ENCODE measurements at regions not wholly inside any gene's neighbourhood (a gene's known extent, or its start where the extent isn't known, plus 50 kb on each side); places are given as distances from the start of the nearest gene placed in this dataset.
"Not testable (repeated sequence)": the region's sequence is repeated elsewhere in the genome, so short reads cannot be mapped to it uniquely, and the experiment has no call there.

GRCh38 chr2:582289-582688, 94.9 kb downstream of the TMEM18 start:
- H3K36me3 ChIP-seq (ENCODE audit: control insufficient read depth in 2 of 2, insufficient read depth in 2 of 2, low read length in 1 of 2); DNase-seq (ENCODE audit: low read depth in 6 of 9, low spot score in 9 of 9); H3K27ac ChIP-seq (ENCODE audit: low read depth in 1 of 2, low read length in 1 of 2); H3K4me3 ChIP-seq (ENCODE audit: low read length in 2 of 2); H3K9me3 ChIP-seq (ENCODE audit: control insufficient read depth in 2 of 2, insufficient read depth in 1 of 2, low read length in 1 of 2): not testable (repeated sequence)
- H3K27me3 ChIP-seq (ENCODE audit: control insufficient read depth in 2 of 2, insufficient read depth in 1 of 2, low read length in 1 of 2): peaks cover 3 to 19% of the 10 kb centered on the region in 2 donors
- 94% methylated on average over 23 of the region's 23 CpGs for WGBS
- peaks cover 8 to 10% of the 10 kb centered on the region in 2 donors for H3K4me1 ChIP-seq (ENCODE audit: control insufficient read depth in 2 of 2, insufficient read depth in 2 of 2, low read length in 2 of 2)

- Histone ChIP-seq H3K27ac (ENCODE audit: low read depth in 1 of 2, low read length in 1 of 2) (no peak overlapping the region), H3K4me3 (ENCODE audit: low read length in 2 of 2) (no peak overlapping the region), H3K27me3 (ENCODE audit: control insufficient read depth in 2 of 2, insufficient read depth in 1 of 2, low read length in 1 of 2) (peaks cover 0 to 6% of the 10 kb centered on the region in 2 donors), H3K9me3 (ENCODE audit: control insufficient read depth in 2 of 2, insufficient read depth in 1 of 2, low read length in 1 of 2) (peaks cover 1 to 10% of the 10 kb centered on the region in 2 donors), H3K36me3 (ENCODE audit: control insufficient read depth in 2 of 2, insufficient read depth in 2 of 2, low read length in 1 of 2) (no peaks in the 10 kb centered on the region), H3K4me1 (ENCODE audit: control insufficient read depth in 2 of 2, insufficient read depth in 2 of 2, low read length in 2 of 2) (peaks cover 3 to 5% of the 10 kb centered on the region in 2 donors)
- no peak for DNase-seq (ENCODE audit: low read depth in 6 of 9, low spot score in 9 of 9)
- WGBS: 90% methylated on average over 8 of the region's 8 CpGs
Measured at GRCh38 chr2:579961-580360, 97.2 kb downstream of the TMEM18 start.

GRCh38 chr2:579351-579886, 97.8 kb downstream of the TMEM18 start:
- no peak overlapping the region for H3K4me3 ChIP-seq (ENCODE audit: low read length in 2 of 2)
- no peaks in the 10 kb centered on the region for H3K4me1 ChIP-seq (ENCODE audit: control insufficient read depth in 2 of 2, insufficient read depth in 2 of 2, low read length in 2 of 2)
- WGBS: 81% methylated on average over 9 of the region's 9 CpGs
- no peak overlapping the region for H3K27ac ChIP-seq (ENCODE audit: low read depth in 1 of 2, low read length in 1 of 2)
- peaks cover 0 to 3% of the 10 kb centered on the region in 2 donors for H3K27me3 ChIP-seq (ENCODE audit: control insufficient read depth in 2 of 2, insufficient read depth in 1 of 2, low read length in 1 of 2)
- peaks cover 1 to 7% of the 10 kb centered on the region in 2 donors for H3K9me3 ChIP-seq (ENCODE audit: control insufficient read depth in 2 of 2, insufficient read depth in 1 of 2, low read length in 1 of 2)
- H3K36me3 ChIP-seq (ENCODE audit: control insufficient read depth in 2 of 2, insufficient read depth in 2 of 2, low read length in 1 of 2): no peaks in the 10 kb centered on the region
- no peak for DNase-seq (ENCODE audit: low read depth in 6 of 9, low spot score in 9 of 9)

GRCh38 chr2:576292-576691, 100.9 kb downstream of the TMEM18 start:
- Histone ChIP-seq H3K9me3 (ENCODE audit: control insufficient read depth in 2 of 2, insufficient read depth in 1 of 2, low read length in 1 of 2) (peaks cover 1 to 7% of the 10 kb centered on the region in 2 donors), H3K36me3 (ENCODE audit: control insufficient read depth in 2 of 2, insufficient read depth in 2 of 2, low read length in 1 of 2) (no peaks in the 10 kb centered on the region), H3K27ac (ENCODE audit: low read depth in 1 of 2, low read length in 1 of 2) (no peak overlapping the region), H3K4me1 (ENCODE audit: control insufficient read depth in 2 of 2, insufficient read depth in 2 of 2, low read length in 2 of 2) (no peaks in the 10 kb centered on the region), H3K27me3 (ENCODE audit: control insufficient read depth in 2 of 2, insufficient read depth in 1 of 2, low read length in 1 of 2) (no peaks in the 10 kb centered on the region), H3K4me3 (ENCODE audit: low read length in 2 of 2) (no peak overlapping the region)
- DNase-seq (ENCODE audit: low read depth in 6 of 9, low spot score in 9 of 9): no peak

- WGBS: 83% methylated on average over 1 of the region's 1 CpG
- no peaks in the 10 kb centered on the region for H3K27me3 ChIP-seq (ENCODE audit: control insufficient read depth in 2 of 2, insufficient read depth in 1 of 2, low read length in 1 of 2)
- no peak for DNase-seq (ENCODE audit: low read depth in 6 of 9, low spot score in 9 of 9)
Measured at GRCh38 chr2:575727-576236, 101.4 kb downstream of the TMEM18 start.

GRCh38 chr2:575030-575726, 102.0 kb downstream of the TMEM18 start:
- Histone ChIP-seq H3K27me3 (ENCODE audit: control insufficient read depth in 2 of 2, insufficient read depth in 1 of 2, low read length in 1 of 2) (no peaks in the 10 kb centered on the region), H3K4me1 (ENCODE audit: control insufficient read depth in 2 of 2, insufficient read depth in 2 of 2, low read length in 2 of 2) (no peaks in the 10 kb centered on the region), H3K36me3 (ENCODE audit: control insufficient read depth in 2 of 2, insufficient read depth in 2 of 2, low read length in 1 of 2) (no peaks in the 10 kb centered on the region), H3K27ac (ENCODE audit: low read depth in 1 of 2, low read length in 1 of 2) (no peak overlapping the region), H3K9me3 (ENCODE audit: control insufficient read depth in 2 of 2, insufficient read depth in 1 of 2, low read length in 1 of 2) (peaks cover 1 to 7% of the 10 kb centered on the region in 2 donors), H3K4me3 (ENCODE audit: low read length in 2 of 2) (no peak overlapping the region)
- DNase-seq (ENCODE audit: low read depth in 6 of 9, low spot score in 9 of 9): no peak
- 84% methylated on average over 14 of the region's 14 CpGs for WGBS

More at GRCh38 chr2:575727-576236, 101.4 kb downstream of the TMEM18 start:
- H3K27ac ChIP-seq (ENCODE audit: low read depth in 1 of 2, low read length in 1 of 2): no peak overlapping the region
- H3K36me3 ChIP-seq (ENCODE audit: control insufficient read depth in 2 of 2, insufficient read depth in 2 of 2, low read length in 1 of 2): no peaks in the 10 kb centered on the region
- H3K4me3 ChIP-seq (ENCODE audit: low read length in 2 of 2): no peak overlapping the region
- H3K9me3 ChIP-seq (ENCODE audit: control insufficient read depth in 2 of 2, insufficient read depth in 1 of 2, low read length in 1 of 2): peaks cover 1 to 7% of the 10 kb centered on the region in 2 donors
- H3K4me1 ChIP-seq (ENCODE audit: control insufficient read depth in 2 of 2, insufficient read depth in 2 of 2, low read length in 2 of 2): no peaks in the 10 kb centered on the region

GRCh38 chr2:573805-574392, 103.3 kb downstream of the TMEM18 start:
- Histone ChIP-seq H3K27ac (ENCODE audit: low read depth in 1 of 2, low read length in 1 of 2) (no peak overlapping the region), H3K36me3 (ENCODE audit: control insufficient read depth in 2 of 2, insufficient read depth in 2 of 2, low read length in 1 of 2) (no peaks in the 10 kb centered on the region), H3K9me3 (ENCODE audit: control insufficient read depth in 2 of 2, insufficient read depth in 1 of 2, low read length in 1 of 2) (peaks cover 1 to 7% of the 10 kb centered on the region in 2 donors), H3K27me3 (ENCODE audit: control insufficient read depth in 2 of 2, insufficient read depth in 1 of 2, low read length in 1 of 2) (no peaks in the 10 kb centered on the region), H3K4me1 (ENCODE audit: control insufficient read depth in 2 of 2, insufficient read depth in 2 of 2, low read length in 2 of 2) (no peaks in the 10 kb centered on the region), H3K4me3 (ENCODE audit: low read length in 2 of 2) (no peak overlapping the region)
- 74% methylated on average over 6 of the region's 6 CpGs for WGBS
- DNase-seq (ENCODE audit: low read depth in 6 of 9, low spot score in 9 of 9): no peak

- Histone ChIP-seq H3K4me1 (ENCODE audit: control insufficient read depth in 2 of 2, insufficient read depth in 2 of 2, low read length in 2 of 2) (no peaks in the 10 kb centered on the region), H3K4me3 (ENCODE audit: low read length in 2 of 2) (no peak overlapping the region), H3K27ac (ENCODE audit: low read depth in 1 of 2, low read length in 1 of 2) (no peak overlapping the region), H3K36me3 (ENCODE audit: control insufficient read depth in 2 of 2, insufficient read depth in 2 of 2, low read length in 1 of 2) (no peaks in the 10 kb centered on the region), H3K9me3 (ENCODE audit: control insufficient read depth in 2 of 2, insufficient read depth in 1 of 2, low read length in 1 of 2) (peaks cover 1 to 7% of the 10 kb centered on the region in 2 donors), H3K27me3 (ENCODE audit: control insufficient read depth in 2 of 2, insufficient read depth in 1 of 2, low read length in 1 of 2) (no peaks in the 10 kb centered on the region)
- 93% methylated on average over 9 of the region's 9 CpGs for WGBS
- no peak for DNase-seq (ENCODE audit: low read depth in 6 of 9, low spot score in 9 of 9)
Measured at GRCh38 chr2:573025-573424, 104.2 kb downstream of the TMEM18 start.

- Histone ChIP-seq H3K27me3 (ENCODE audit: control insufficient read depth in 2 of 2, insufficient read depth in 1 of 2, low read length in 1 of 2) (peaks cover 0 to 1% of the 10 kb centered on the region in 2 donors), H3K36me3 (ENCODE audit: control insufficient read depth in 2 of 2, insufficient read depth in 2 of 2, low read length in 1 of 2) (no peaks in the 10 kb centered on the region), H3K4me1 (ENCODE audit: control insufficient read depth in 2 of 2, insufficient read depth in 2 of 2, low read length in 2 of 2) (no peaks in the 10 kb centered on the region), H3K4me3 (ENCODE audit: low read length in 2 of 2) (no peak overlapping the region), H3K9me3 (ENCODE audit: control insufficient read depth in 2 of 2, insufficient read depth in 1 of 2, low read length in 1 of 2) (no peaks in the 10 kb centered on the region), H3K27ac (ENCODE audit: low read depth in 1 of 2, low read length in 1 of 2) (no peak overlapping the region)
- WGBS: 88% methylated on average over 3 of the region's 3 CpGs
- DNase-seq (ENCODE audit: low read depth in 6 of 9, low spot score in 9 of 9): no peak
Measured at GRCh38 chr2:569681-570080, 107.5 kb downstream of the TMEM18 start.
